ENCODE measurements at regions not wholly inside any gene's neighbourhood (a gene's known extent, or its start where the extent isn't known, plus 50 kb on each side); places are given as distances from the start of the nearest gene placed in this dataset.

GRCh38 chr16:86665929-86666328 is 87.6 kb downstream of the FOXL1 start (continued):
- TF ChIP-seq EGR1 (IDR thresholded peaks at IDR 0.05; ENCODE audit: low read depth in 2 of 2) = no peak
- TF ChIP-seq HNF4A (conservative IDR thresholded peaks at IDR 0.05) = no peak
- no peak for TF ChIP-seq ATF3 (IDR thresholded peaks at IDR 0.05)
- TF ChIP-seq RXRA (IDR thresholded peaks at IDR 0.05) = no peak
- no peak for TF ChIP-seq JUND (IDR thresholded peaks at IDR 0.05)

- Histone ChIP-seq H3K36me3 (ENCODE audit: control insufficient read depth in 4 of 4, insufficient read depth in 3 of 4, low read depth in 1 of 4, low read length in 3 of 4) (no peaks in the 10 kb centered on the region), H3K9ac (ENCODE audit: low read depth in 1 of 2, low read length in 2 of 2) (no peak overlapping the region), H3K27ac (ENCODE audit: low read depth in 1 of 2, low read length in 2 of 2) (no peak overlapping the region), H3K9me3 (ENCODE audit: control insufficient read depth in 4 of 4, low read length in 3 of 4) (peaks cover 2 to 11% (median 7%) of the 10 kb centered on the region in 4 donors), H3K4me1 (ENCODE audit: control insufficient read depth in 4 of 4, insufficient read depth in 4 of 4, low read length in 3 of 4) (peaks cover 0 to 3% (median 0%) of the 10 kb centered on the region in 4 donors), H3K27me3 (ENCODE audit: control insufficient read depth in 4 of 4, insufficient read depth in 4 of 4, low read length in 3 of 4) (peaks cover 0 to 5% (median 1%) of the 10 kb centered on the region in 4 donors), H3K4me3 (ENCODE audit: low read depth in 1 of 3, low read length in 3 of 3) (no peak overlapping the region)
- no peak for DNase-seq (ENCODE audit: low spot score)
- WGBS = 31% methylated on average over 3 of the region's 3 CpGs
- no peak for TF ChIP-seq ZBTB33 (IDR thresholded peaks at IDR 0.05)
- TF ChIP-seq NR2F2 (IDR thresholded peaks at IDR 0.05) = no peak
- TF ChIP-seq, protein P1, sequence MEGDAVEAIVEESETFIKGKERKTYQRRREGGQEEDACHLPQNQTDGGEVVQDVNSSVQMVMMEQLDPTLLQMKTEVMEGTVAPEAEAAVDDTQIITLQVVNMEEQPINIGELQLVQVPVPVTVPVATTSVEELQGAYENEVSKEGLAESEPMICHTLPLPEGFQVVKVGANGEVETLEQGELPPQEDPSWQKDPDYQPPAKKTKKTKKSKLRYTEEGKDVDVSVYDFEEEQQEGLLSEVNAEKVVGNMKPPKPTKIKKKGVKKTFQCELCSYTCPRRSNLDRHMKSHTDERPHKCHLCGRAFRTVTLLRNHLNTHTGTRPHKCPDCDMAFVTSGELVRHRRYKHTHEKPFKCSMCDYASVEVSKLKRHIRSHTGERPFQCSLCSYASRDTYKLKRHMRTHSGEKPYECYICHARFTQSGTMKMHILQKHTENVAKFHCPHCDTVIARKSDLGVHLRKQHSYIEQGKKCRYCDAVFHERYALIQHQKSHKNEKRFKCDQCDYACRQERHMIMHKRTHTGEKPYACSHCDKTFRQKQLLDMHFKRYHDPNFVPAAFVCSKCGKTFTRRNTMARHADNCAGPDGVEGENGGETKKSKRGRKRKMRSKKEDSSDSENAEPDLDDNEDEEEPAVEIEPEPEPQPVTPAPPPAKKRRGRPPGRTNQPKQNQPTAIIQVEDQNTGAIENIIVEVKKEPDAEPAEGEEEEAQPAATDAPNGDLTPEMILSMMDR (IDR thresholded peaks at IDR 0.05; ENCODE audit: low read depth, low read length, missing input control) = no peak
Measured at GRCh38 chr16:86667035-86667434, 88.7 kb downstream of the FOXL1 start.

DNA sequence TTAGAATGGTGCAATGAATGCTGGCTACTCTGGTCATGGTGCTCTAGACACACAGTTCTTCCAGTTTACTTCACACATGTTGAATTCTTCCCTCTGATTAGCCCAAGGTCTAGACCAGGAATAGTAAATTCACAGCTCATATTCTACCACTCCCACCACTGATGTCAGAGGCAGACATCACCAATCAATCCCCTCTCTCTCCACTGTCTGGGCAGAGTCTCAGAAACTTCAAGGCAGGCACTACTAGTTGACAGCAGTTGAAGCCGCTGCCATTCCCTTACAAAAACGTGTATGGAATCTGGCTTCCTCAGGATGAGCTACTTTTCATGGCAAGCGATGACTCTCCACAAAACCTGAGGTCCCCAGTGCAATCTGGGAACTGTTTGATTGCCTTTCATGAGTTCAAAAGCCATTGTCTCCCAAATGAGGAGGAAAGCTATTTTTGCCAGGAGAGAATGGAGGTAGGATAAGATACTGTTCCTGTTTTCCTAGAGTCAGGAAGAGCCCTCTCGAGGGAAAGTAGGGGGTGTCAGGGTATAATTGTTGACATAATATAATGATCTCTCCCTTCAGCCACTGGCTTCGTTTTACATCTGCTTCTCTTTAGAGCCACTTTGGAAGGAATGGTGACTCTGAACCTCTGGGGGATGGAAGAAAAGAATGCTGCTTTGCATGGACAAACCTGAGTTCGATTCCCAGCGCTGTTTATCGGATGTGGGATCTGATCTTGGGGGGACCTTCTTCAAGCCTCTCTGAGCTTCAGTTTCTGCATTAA is 90.0 kb downstream of the FOXL1 start:
- no peak for TF ChIP-seq HNF4A (conservative IDR thresholded peaks at IDR 0.05)
- no peak for TF ChIP-seq ZBTB33 (IDR thresholded peaks at IDR 0.05)
- TF ChIP-seq, protein P2, sequence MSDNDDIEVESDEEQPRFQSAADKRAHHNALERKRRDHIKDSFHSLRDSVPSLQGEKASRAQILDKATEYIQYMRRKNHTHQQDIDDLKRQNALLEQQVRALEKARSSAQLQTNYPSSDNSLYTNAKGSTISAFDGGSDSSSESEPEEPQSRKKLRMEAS (IDR thresholded peaks at IDR 0.05) = no peak
- TF ChIP-seq, protein P1 (IDR thresholded peaks at IDR 0.05; ENCODE audit: low read depth, low read length, missing input control) = no peak
- TF ChIP-seq FOXA1 (IDR thresholded peaks at IDR 0.05) = no peak
- no peak for TF ChIP-seq EGR1 (IDR thresholded peaks at IDR 0.05; ENCODE audit: low read depth in 2 of 2)
- H3K9me3 ChIP-seq (ENCODE audit: control insufficient read depth in 4 of 4, low read length in 3 of 4) = peaks cover 2 to 12% (median 7%) of the 10 kb centered on the region in 4 donors
- 59% methylated on average over 8 of the region's 8 CpGs for WGBS
- peaks cover 0 to 3% (median 0%) of the 10 kb centered on the region in 4 donors for H3K4me1 ChIP-seq (ENCODE audit: control insufficient read depth in 4 of 4, insufficient read depth in 4 of 4, low read length in 3 of 4)
- H3K9ac ChIP-seq (ENCODE audit: low read depth in 1 of 2, low read length in 2 of 2) = no peak overlapping the region
- H3K36me3 ChIP-seq (ENCODE audit: control insufficient read depth in 4 of 4, insufficient read depth in 3 of 4, low read depth in 1 of 4, low read length in 3 of 4) = no peaks in the 10 kb centered on the region
- H3K27me3 ChIP-seq (ENCODE audit: control insufficient read depth in 4 of 4, insufficient read depth in 4 of 4, low read length in 3 of 4) = peaks cover 0 to 5% (median 1%) of the 10 kb centered on the region in 4 donors
- H3K27ac ChIP-seq (ENCODE audit: low read depth in 1 of 2, low read length in 2 of 2) = no peak overlapping the region
- DNase-seq (ENCODE audit: low spot score) = no peak
- H3K4me3 ChIP-seq (ENCODE audit: low read depth in 1 of 3, low read length in 3 of 3) = no peak overlapping the region

Measured in liver (tissue), 8 donors.